Memory B cell (primary cell): ENCODE measurements at regions not wholly inside any gene's neighbourhood (a gene's known extent, or its start where the extent isn't known, plus 50 kb on each side); places are given as distances from the start of the nearest gene placed in this dataset.
"Not testable (repeated sequence)": the region's sequence is repeated elsewhere in the genome, so short reads cannot be mapped to it uniquely, and the experiment has no call there.

Experiments
- ATAC-seq: fragments of 150-1000 bp; cut with Tn5 transposase; 2 replicates; pipeline ENCODE4 v1.10.0; 2021; ENCODE audit warnings: low read depth, mild to moderate bottlenecking, moderate library complexity
- DNase-seq, 2 donors: peaks; one replicate each; pipeline ENCODE4 v3.0.0; 2022; ENCODE audit warnings: low spot score in 2 of 2
- H3K27ac Mint-ChIP-seq: one replicate; pipeline ENCODE4 v1.8.0; 2022; ENCODE audit warnings: mild to moderate bottlenecking, moderate library complexity, mixed read lengths
- H3K27me3 Mint-ChIP-seq: one replicate; pipeline ENCODE4 v1.8.0; 2022; ENCODE audit warnings: mixed read lengths
- H3K36me3 Mint-ChIP-seq: one replicate; pipeline ENCODE4 v1.8.0; 2022; ENCODE audit warnings: mild to moderate bottlenecking, mixed read lengths
- H3K4me1 Mint-ChIP-seq: one replicate; pipeline ENCODE4 v1.8.0; 2022; ENCODE audit warnings: mixed read lengths
- H3K4me3 Mint-ChIP-seq: one replicate; pipeline ENCODE4 v1.8.0; 2022; ENCODE audit warnings: mild to moderate bottlenecking, moderate library complexity, mixed read lengths
- H3K9me3 Mint-ChIP-seq: one replicate; pipeline ENCODE4 v1.8.0; 2022; ENCODE audit warnings: mixed read lengths

DNA sequence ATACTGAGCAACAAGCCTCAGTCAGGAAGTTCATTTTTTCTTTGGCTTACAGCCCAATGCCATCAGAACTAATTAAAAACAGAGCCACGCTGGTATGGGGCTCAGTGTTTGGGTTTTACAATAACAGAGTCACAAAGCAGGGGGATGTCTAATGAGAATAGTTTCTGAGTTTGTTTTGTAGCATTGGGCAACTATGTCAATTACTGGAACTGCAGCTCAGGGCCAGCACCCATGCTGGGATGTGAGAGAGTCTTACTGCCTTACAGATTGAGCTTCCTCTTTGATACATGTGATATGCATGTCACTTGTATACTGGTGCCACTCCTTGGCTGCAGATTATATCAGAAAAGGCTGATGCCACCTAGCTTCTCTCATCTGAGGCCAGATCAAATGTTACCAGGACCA, 117.6 kb downstream of the TFAP2B start:
- Mint-ChIP-seq H3K27ac (no peak overlapping the region), H3K4me1 (no peaks in the 10 kb centered on the region), H3K27me3 (peaks cover 1% of the 10 kb centered on the region), H3K36me3 (no peaks in the 10 kb centered on the region), H3K4me3 (no peak overlapping the region), H3K9me3 (no peaks in the 10 kb centered on the region)
- ATAC-seq (no peak), DNase-seq (no peak)

DNA sequence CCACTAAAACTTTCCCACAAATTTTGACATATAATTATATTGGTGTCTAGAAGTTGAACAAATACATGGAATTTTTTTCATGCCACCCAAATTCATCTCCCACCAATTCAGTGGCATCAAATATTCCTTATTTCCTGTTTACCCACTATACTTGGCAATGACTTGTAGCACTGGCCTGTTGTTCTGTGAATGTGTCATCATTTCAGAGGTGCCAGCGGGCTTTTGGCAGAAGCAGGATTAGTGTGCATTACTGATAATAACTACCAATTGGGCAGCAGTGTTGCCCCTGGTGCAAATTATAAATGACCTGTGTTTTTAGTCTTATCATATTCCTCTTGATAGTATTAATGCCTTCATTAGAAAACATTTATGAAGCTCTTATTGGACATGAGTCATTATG, 121.3 kb downstream of the TFAP2B start:
- DNase-seq, result no peak
- no peaks in the 10 kb centered on the region for H3K36me3 Mint-ChIP-seq
- H3K4me3 Mint-ChIP-seq, result no peak overlapping the region
- no peaks in the 10 kb centered on the region for H3K4me1 Mint-ChIP-seq
- H3K27ac Mint-ChIP-seq, result no peak overlapping the region
- H3K9me3 Mint-ChIP-seq, result no peaks in the 10 kb centered on the region
- H3K27me3 Mint-ChIP-seq, result peaks cover 1% of the 10 kb centered on the region
- no peak for ATAC-seq

DNA sequence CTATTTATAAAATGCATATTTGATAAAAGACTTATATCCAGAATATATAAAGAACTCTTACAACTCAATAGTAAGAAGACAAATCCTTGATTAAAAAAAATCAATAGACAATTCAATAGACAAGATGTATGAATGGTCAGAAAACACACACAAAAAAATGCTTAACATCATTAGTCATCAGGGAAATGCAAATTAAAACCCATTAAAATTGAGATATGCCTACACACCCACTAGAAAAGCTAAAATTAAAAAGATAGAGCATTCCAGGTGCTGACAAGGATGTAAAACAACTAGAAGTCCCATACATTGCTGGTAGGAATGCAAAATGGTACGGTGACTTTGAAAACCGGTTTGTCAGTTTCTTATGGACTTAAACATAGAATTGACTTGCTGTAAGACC, 127.1 kb downstream of the TFAP2B start:
- no peaks in the 10 kb centered on the region for H3K9me3 Mint-ChIP-seq
- no peak for DNase-seq
- no peak overlapping the region for H3K27ac Mint-ChIP-seq
- no peaks in the 10 kb centered on the region for H3K36me3 Mint-ChIP-seq
- peaks cover 2% of the 10 kb centered on the region for H3K27me3 Mint-ChIP-seq
- ATAC-seq, result no peak
- no peaks in the 10 kb centered on the region for H3K4me1 Mint-ChIP-seq
- no peak overlapping the region for H3K4me3 Mint-ChIP-seq

DNA sequence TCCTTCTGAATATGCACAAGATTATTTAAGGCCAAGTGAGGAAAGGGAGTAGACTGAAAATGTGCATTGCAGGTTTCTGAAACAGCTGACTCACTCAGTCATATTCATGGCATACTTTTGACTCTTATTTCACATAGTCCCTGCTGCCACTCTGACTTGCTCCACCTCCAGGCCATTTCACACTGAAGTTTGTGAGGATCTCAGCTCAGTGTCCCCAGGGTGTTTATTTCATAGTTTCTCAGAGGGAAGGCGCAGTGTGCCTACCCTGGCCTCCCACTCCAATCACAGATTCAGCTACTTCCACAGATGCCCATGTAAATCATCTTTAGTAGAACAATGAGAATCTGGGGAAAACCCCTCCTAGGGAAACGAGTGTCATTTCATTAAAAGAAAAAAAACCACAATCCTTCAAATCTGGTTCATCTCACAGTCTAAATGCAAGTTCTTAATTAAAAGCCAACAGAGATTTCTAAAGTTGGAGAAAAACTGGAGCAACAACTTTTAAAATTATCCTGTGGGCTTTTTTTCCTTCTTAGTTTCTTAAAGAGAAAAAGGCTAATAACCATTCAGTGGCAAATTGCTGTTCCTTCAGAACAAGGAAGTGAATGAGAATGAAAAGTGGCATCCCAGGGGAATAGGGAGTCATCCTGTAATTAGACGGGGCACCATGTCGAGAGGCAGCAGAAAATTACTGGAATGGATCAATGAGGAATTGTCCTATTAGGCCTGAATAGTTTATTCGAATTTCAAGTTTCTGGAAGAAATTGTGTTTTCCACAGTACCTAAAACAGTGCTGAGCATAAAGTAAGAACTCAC, 133.6 kb downstream of the TFAP2B start:
- H3K4me1 Mint-ChIP-seq, result peaks cover 6% of the 10 kb centered on the region
- H3K4me3 Mint-ChIP-seq, result no peak overlapping the region
- H3K9me3 Mint-ChIP-seq, result no peaks in the 10 kb centered on the region
- ATAC-seq (no peak), DNase-seq (no peak)
- H3K36me3 Mint-ChIP-seq, result no peaks in the 10 kb centered on the region
- H3K27ac Mint-ChIP-seq, result no peak overlapping the region
- peaks cover 2% of the 10 kb centered on the region for H3K27me3 Mint-ChIP-seq

DNA sequence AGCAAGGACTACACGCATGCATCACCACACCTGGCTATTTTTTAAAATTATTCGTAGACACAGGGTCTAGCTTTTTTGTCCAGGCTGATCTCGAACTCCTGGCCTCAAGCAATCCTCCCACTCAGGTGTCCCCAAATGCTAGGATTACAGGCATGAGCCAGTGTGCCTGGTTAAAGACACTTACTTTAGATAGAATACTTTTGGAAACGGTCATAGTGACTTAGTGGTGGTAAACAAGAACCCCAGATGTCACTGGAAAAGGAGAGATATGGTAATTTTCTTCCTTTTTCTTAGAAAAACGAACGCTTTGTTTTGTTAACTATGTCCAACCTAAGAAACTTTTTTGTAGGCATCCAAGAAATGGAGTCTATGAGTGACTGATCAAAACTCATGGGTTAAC, 137.3 kb downstream of the TFAP2B start:
- H3K9me3 Mint-ChIP-seq, result no peaks in the 10 kb centered on the region
- no peak overlapping the region for H3K27ac Mint-ChIP-seq
- H3K4me3 Mint-ChIP-seq, result no peak overlapping the region
- no peaks in the 10 kb centered on the region for H3K36me3 Mint-ChIP-seq
- DNase-seq (no peak), ATAC-seq (no peak)
- H3K27me3 Mint-ChIP-seq, result no peaks in the 10 kb centered on the region
- peaks cover 6% of the 10 kb centered on the region for H3K4me1 Mint-ChIP-seq

DNA sequence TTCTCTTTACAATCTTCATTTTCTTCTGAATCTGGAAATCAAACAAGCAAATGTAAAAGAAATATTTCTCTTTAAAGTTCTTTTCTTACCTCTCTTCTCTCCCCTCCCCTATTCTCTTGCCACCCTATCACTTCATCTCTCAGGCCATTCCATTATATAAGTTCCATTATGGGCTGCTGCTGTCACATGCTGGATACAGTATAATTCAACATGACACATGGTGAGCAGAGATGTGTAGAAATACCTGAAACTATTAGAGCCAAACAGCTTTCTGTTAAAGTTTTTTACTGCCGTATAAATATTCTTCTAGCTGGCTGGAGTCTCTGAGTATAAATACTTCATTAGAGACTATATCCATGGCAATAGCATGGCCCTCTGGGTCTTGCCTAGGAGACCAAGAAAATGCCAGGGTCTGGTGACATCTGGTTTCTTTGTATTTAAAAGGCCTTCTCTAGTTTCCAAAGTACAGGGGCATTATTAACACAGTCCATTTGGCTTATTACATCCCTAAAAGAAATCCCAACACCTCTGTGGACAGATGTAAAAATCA, 139.6 kb downstream of the TFAP2B start:
- Mint-ChIP-seq H3K4me1 (no peaks in the 10 kb centered on the region), H3K9me3 (no peaks in the 10 kb centered on the region), H3K4me3 (no peak overlapping the region), H3K27me3 (no peaks in the 10 kb centered on the region), H3K27ac (no peak overlapping the region), H3K36me3 (no peaks in the 10 kb centered on the region)
- DNase-seq, result no peak
- ATAC-seq, result no peak

DNA sequence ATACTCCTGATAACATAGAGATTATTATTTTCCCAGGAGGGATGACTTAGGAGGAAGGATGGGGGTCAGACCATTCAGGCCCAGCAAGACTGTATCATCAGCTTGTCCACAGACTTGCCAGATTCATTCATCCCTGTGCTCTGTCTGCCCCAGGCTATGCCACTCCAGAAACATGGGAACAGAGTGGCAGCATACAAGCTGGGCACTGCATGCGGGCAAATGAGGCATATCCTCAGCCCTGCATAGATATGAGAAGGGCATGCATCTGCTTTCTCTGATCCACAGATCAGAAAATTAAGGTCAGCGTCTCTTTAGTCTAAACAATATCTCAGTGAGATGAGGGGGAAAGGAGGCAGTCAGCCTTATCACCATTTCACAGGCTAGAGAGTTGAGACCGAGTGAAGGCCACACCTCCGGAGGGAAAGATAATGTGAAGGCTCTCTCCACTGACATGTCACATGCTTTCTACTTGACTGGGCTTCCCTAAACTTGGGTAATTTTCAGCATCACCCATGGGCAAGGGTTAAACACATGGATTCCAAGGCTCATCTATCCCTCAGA, 140.5 kb downstream of the TFAP2B start:
- peaks cover 1% of the 10 kb centered on the region for H3K4me1 Mint-ChIP-seq
- no peak overlapping the region for H3K27ac Mint-ChIP-seq
- H3K27me3 Mint-ChIP-seq, result no peaks in the 10 kb centered on the region
- H3K9me3 Mint-ChIP-seq, result peaks cover under 1% of the 10 kb centered on the region
- DNase-seq (no peak), ATAC-seq (no peak)
- H3K4me3 Mint-ChIP-seq, result no peak overlapping the region
- no peaks in the 10 kb centered on the region for H3K36me3 Mint-ChIP-seq

DNA sequence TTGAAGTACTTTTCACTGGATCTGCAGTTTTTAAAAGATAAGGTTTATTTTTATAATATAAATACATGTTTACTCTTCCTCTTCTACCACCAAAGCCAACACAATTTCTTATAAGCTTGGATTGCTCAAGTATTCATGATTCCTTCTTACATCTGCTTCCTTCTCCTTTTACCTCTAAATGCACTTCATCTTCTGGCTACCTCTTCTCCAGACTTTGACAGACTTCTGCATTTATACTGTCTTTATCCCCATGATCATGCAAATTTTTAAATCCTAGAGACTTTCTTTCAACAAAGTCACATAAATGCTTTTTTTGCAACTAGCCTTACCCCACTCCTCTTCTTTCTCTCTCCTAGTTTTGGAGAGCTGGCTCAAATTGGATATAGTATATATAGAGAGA, 142.9 kb downstream of the TFAP2B start:
- DNase-seq (no peak), ATAC-seq (no peak)
- Mint-ChIP-seq H3K36me3 (no peaks in the 10 kb centered on the region), H3K27ac (no peak overlapping the region), H3K4me1 (peaks cover 10% of the 10 kb centered on the region), H3K4me3 (no peak overlapping the region), H3K27me3 (no peaks in the 10 kb centered on the region), H3K9me3 (peaks cover 3% of the 10 kb centered on the region)

DNA sequence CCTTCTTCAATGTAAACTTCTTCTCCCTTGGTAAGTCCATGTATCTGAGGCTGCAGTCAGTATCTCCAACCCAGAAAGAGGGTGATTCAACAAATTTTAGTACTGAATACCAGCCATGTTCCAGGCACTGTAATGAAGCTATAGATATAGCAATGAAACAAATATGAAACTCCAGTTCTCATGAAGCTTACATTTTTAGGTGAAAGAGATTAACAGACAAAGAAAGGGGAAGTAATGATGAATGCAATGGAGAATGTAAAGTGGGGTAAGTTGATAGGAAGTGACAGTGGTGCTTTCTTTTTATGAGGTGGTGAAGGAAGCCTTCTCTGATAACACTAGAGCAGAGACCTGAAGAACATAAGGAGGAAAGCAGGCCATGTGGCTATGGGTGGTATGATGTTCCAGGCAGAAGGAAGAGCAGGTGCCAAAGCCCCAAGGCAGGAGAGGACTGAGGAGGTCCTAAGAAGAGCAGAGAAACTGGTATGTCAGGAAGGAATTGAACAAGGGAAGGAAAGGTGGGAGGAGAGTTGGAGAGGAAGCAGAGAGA, 143.6 kb downstream of the TFAP2B start:
- ATAC-seq (peak; percentile 76), DNase-seq (peak in 1 of 2 donors; percentile 5)
- Mint-ChIP-seq H3K4me3 (no peak overlapping the region), H3K36me3 (no peaks in the 10 kb centered on the region), H3K9me3 (peaks cover 3% of the 10 kb centered on the region), H3K27ac (no peak overlapping the region), H3K4me1 (peaks cover 14% of the 10 kb centered on the region), H3K27me3 (no peaks in the 10 kb centered on the region)

DNA sequence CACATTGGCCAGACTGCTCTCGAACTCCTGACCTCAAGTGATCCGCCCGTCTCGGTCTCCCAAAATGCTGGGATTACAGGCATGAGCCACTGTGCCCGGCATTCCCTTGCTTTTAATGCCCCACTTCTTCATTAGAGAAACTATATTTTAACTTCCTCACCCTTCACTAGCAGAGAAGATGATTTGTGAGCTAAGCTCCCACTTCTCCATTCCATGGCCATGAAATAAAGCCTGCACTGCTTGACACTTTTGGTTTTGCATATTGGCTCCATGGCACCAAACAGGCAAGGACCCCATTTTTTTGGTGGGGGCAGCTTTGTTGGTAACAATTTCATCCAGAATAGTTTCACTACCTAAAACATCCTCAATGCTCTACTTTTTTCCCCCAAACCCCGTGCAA, 145.3 kb downstream of the TFAP2B start:
- ATAC-seq (no peak), DNase-seq (no peak)
- Mint-ChIP-seq H3K4me1 (peaks cover 14% of the 10 kb centered on the region), H3K27me3 (no peaks in the 10 kb centered on the region), H3K36me3 (no peaks in the 10 kb centered on the region), H3K9me3 (peaks cover 5% of the 10 kb centered on the region), H3K27ac (no peak overlapping the region), H3K4me3 (no peak overlapping the region)

DNA sequence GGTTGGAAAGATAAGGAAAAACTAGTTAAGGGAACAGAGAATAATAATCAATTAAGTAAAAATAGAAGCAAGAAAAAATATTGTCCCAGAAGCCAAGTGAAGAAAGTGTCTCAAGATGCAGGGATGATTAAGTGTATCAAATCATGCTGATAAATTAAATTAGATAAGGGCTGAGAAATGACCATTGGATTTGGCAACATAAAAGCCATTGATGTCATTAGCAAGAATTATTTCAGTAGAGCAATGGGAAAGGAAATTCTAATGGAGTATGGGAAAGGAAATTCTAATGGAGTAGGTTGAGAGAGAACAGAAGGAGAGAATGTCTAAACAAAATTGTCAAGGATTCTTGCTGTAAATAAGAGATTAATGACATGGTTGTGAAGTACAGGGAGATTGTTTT, 146.8 kb downstream of the TFAP2B start:
- H3K36me3 Mint-ChIP-seq, result no peaks in the 10 kb centered on the region
- DNase-seq (no peak), ATAC-seq (no peak)
- no peak overlapping the region for H3K4me3 Mint-ChIP-seq
- H3K4me1 Mint-ChIP-seq, result peaks cover 16% of the 10 kb centered on the region
- H3K27me3 Mint-ChIP-seq, result no peaks in the 10 kb centered on the region
- H3K9me3 Mint-ChIP-seq, result peaks cover 6% of the 10 kb centered on the region
- peak overlapping the region; percentile 2 for H3K27ac Mint-ChIP-seq

DNA sequence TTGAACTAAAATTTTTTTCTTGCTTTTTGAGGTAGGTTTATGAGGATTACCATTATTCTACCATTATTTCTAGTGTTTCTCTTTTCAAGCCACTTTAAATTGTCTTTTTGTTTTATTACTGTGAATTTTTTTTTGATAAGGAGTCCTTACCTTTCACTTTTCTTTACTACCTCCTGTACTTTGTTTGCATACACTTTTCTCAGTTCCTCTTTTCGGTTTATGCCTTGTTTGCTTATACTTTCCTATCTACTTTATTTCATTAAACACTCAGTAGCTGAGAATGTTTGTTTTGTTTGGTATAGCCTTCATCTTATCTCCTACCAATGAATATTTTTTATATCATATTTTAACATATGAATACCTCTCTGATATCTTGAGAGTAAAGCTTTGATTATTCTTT, 147.9 kb downstream of the TFAP2B start:
- peaks cover 19% of the 10 kb centered on the region for H3K4me1 Mint-ChIP-seq
- DNase-seq (peak in 1 of 2 donors; percentile 11), ATAC-seq (peak; percentile 84)
- no peaks in the 10 kb centered on the region for H3K27me3 Mint-ChIP-seq
- peak overlapping the region; percentile 12 for H3K27ac Mint-ChIP-seq
- no peaks in the 10 kb centered on the region for H3K36me3 Mint-ChIP-seq
- H3K4me3 Mint-ChIP-seq, result peak overlapping the region; percentile 3
- peaks cover 6% of the 10 kb centered on the region for H3K9me3 Mint-ChIP-seq

DNA sequence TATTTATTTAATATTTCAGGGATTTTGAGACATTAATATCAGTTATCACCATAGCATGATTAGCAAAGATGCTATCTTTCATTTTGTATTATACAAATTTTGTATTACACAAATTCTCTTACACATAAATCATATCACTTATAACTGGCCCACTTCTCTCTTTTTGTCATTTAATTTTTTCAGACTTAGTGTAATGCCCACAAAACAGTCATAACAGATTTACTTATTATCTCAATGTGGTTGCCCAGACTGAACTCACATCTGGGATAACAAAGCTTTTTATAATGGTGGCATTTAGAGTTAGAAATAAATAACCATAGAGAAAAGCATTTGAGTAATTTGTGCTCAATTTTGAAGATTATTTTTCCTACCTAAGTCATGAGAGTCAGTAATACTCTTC, 148.3 kb downstream of the TFAP2B start:
- no peak for ATAC-seq
- Mint-ChIP-seq H3K27me3 (no peaks in the 10 kb centered on the region), H3K9me3 (peaks cover 6% of the 10 kb centered on the region), H3K4me1 (peaks cover 19% of the 10 kb centered on the region), H3K36me3 (no peaks in the 10 kb centered on the region), H3K4me3 (no peak overlapping the region), H3K27ac (no peak overlapping the region)
- no peak for DNase-seq

DNA sequence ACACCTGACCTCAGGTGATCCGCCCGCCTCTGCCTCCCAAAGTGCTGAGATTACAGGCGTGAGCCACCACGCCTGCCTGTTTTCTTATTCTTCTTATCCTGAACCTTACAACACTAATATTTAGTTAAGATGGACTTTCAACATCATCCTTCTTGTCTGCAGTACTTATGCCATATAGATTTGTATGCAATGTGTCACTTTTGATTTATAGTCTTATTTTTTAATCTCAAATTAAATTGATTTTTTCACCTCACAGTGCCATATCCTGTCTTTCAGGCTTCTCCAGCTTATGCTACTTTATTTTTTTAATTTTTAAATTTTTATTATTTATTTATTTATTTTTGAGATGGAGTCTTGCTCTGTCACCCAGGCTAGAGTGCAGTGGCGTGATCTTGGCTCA, 149.6 kb downstream of the TFAP2B start:
- H3K9me3 Mint-ChIP-seq, H3K36me3 Mint-ChIP-seq, H3K27me3 Mint-ChIP-seq, DNase-seq, H3K4me3 Mint-ChIP-seq, ATAC-seq, H3K27ac Mint-ChIP-seq: not testable (repeated sequence)
- H3K4me1 Mint-ChIP-seq, result peaks cover 19% of the 10 kb centered on the region
